GM12891 (cell line): ENCODE measurements at regions not wholly inside any gene's neighbourhood (a gene's known extent, or its start where the extent isn't known, plus 50 kb on each side); places are given as distances from the start of the nearest gene placed in this dataset.

Experiments used
- POLR2A ChIP-seq: IDR thresholded peaks from 2 replicates; pipeline ENCODE4 v1.6.1; 2011; ENCODE audit warnings: low read depth, low read length, control low read depth
- POLR2AphosphoS5 ChIP-seq: IDR thresholded peaks from 2 replicates; pipeline ENCODE4 v1.6.1; 2011; ENCODE audit warnings: low read depth, low read length, control low read depth
- TAF1 ChIP-seq: IDR thresholded peaks from 2 replicates; pipeline ENCODE4 v1.6.1; 2011; ENCODE audit warnings: low read depth, low read length, control low read depth

DNA sequence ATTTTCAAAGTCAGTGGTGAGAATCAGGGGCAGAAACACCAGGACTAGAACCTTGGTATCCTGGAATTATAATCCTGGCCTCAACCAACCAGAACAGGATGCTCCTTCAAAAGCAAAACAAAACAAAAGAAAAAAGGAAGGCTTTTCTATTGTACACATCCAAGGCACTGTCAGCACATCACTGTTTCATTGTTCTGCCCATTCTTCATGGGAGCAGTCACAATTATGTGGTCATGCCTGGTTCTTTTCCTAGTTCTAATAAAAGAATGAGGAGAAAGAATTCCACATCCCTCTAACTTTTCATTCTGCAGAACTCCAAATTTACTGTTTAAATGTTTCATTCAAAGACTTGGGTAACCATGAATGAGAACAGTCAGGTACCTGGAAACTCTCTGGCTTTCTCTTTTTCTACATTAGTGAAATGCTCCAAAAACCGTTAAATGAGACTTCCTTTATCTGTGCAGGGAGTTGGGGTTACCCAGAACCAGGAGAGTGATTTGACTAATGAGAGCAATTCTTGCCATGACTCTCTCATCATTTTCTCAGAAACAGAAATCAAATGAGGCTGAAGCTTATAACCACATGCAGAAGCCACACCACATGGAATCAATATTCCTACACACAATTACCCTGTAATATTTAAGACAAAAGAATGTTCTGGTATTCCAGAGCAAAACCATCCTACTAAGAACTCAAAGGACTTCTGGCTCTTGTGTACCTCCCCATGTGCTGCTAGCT is 110.9 kb upstream of the CCDC150 start:
- TF ChIP-seq POLR2A (no peak), POLR2AphosphoS5 (no peak), TAF1 (no peak)
